HCT116 (cell line): ENCODE measurements at regions not wholly inside any gene's neighbourhood (a gene's known extent, or its start where the extent isn't known, plus 50 kb on each side); places are given as distances from the start of the nearest gene placed in this dataset.

Experiments used
- ATAC-seq: fragments of 200-7000 bp; cut with Tn5 transposase; 2 replicates; pipeline ENCODE4 v1.9.1; 2020; ENCODE audit warnings: mild to moderate bottlenecking, moderate library complexity
- BruUV-seq: library from RNA; stranded (reverse); fragments of 400-500 nt; replicated peaks from 2 replicates; lab custom pipeline; 2021; lab: Mats Ljungman, UMichigan
- CTCF ChIA-PET: fragments of 300-600 bp; sonication (Branson Sonifier 250); formaldehyde crosslinking; loops from one replicate; lab custom pipeline; 2021; ENCODE audit warnings: antibody characterized with exemption; lab: Charles Lee
- POLR2A ChIA-PET: fragments of 300-600, 350-600 bp; sonication (Branson Sonifier 250); formaldehyde crosslinking; loops from one replicate; lab custom pipeline; 2021; ENCODE audit warnings: antibody characterized with exemption; lab: Charles Lee
- RAD21 ChIA-PET, 2 experiments: fragments of 300-600 bp; sonication (Branson Sonifier 250); formaldehyde crosslinking; loops; one replicate each; lab custom pipeline; 2023; ENCODE audit warnings: low total read pairs in 2 of 2; ENCODE audit not compliant: uncharacterized antibody in 2 of 2, unreplicated experiment in 2 of 2, low non-redundant PET in 1 of 2; lab: Charles Lee
- DNase-seq: peaks from one replicate; pipeline ENCODE4 v3.0.0-alpha.2; 2010; ENCODE audit warnings: low read depth, low spot score
- H2AFZ ChIP-seq: fragments of 200-600 bp; shearing (Covaris generic), sonication (generic); 2 replicates; pipeline ENCODE4 v1.6.1; 2017; ENCODE audit warnings: low read depth, mixed run types, mixed read lengths, antibody characterized with exemption, low read length; ENCODE audit not compliant: poor library complexity, severe bottlenecking
- H3K27ac ChIP-seq: 2 replicates; pipeline ENCODE4 v1.5.1; 2012; ENCODE audit warnings: low read depth, low read length
- H3K27me3 ChIP-seq: fragments of 200-600 bp; sonication (generic); 2 replicates; pipeline ENCODE4 v1.6.1; 2016; ENCODE audit warnings: mixed run types, low read length, mixed read lengths; ENCODE audit not compliant: insufficient read depth
- H3K36me3 ChIP-seq, 2 experiments: fragments of 200-500 bp in 1 of 2; fragments of 200-600 bp in 1 of 2; sonication (Bioruptor generic) in 1 of 2; sonication (generic) in 1 of 2; 2 replicates each; pipeline versions ENCODE4 v1.5.1 to v1.6.1; 2014 to 2016; ENCODE audit warnings: low read length in 2 of 2, inconsistent platforms in 1 of 2, mixed read lengths in 1 of 2, mixed run types in 1 of 2; ENCODE audit not compliant: insufficient read depth in 2 of 2, control insufficient read depth in 1 of 2
- H3K4me1 ChIP-seq, 2 experiments: fragments of 200-600 bp in 1 of 2; sonication (generic) in 1 of 2; 2 replicates each; pipeline versions ENCODE4 v1.5.1 to v1.6.1; 2012 to 2017; ENCODE audit warnings: low read length in 2 of 2, inconsistent platforms in 1 of 2, mild to moderate bottlenecking in 1 of 2, mixed read lengths in 1 of 2, mixed run types in 1 of 2, moderate library complexity in 1 of 2; ENCODE audit not compliant: insufficient read depth in 2 of 2, control insufficient read depth in 1 of 2
- H3K4me2 ChIP-seq: fragments of 200-600 bp; sonication (generic); 2 replicates; pipeline ENCODE4 v1.6.1; 2017; ENCODE audit warnings: mixed run types, low read length, mixed read lengths
- H3K4me3 ChIP-seq, 2 experiments: fragments of 200-600 bp in 1 of 2; sonication (generic) in 1 of 2; replicated peaks in 1 of 2; 2 replicates each; pipeline ENCODE4 v1.5.1; 2011 to 2016; ENCODE audit warnings: low read length in 2 of 2, control low read depth in 1 of 2, low read depth in 1 of 2, mild to moderate bottlenecking in 1 of 2, mixed read lengths in 1 of 2, mixed run types in 1 of 2
- H3K79me2 ChIP-seq: fragments of 200-600 bp; sonication (generic); 2 replicates; pipeline ENCODE4 v1.6.1; 2017; ENCODE audit warnings: mild to moderate bottlenecking, mixed run types, low read length, moderate library complexity, mixed read lengths; ENCODE audit not compliant: insufficient read depth
- H3K9ac ChIP-seq: fragments of 200-600 bp; sonication (generic); 2 replicates; pipeline ENCODE4 v1.6.1; 2016; ENCODE audit warnings: low read length, mixed read lengths
- H3K9me2 ChIP-seq: fragments of 200-600 bp; sonication (generic), shearing (Covaris generic); 2 replicates; pipeline ENCODE4 v1.6.1; 2017; ENCODE audit warnings: mixed run types, mild to moderate bottlenecking, moderate library complexity; ENCODE audit not compliant: insufficient read depth
- H3K9me3 ChIP-seq, 2 experiments: fragments of 200-500 bp in 1 of 2; fragments of 200-600 bp in 1 of 2; sonication (Bioruptor generic) in 1 of 2; sonication (generic) in 1 of 2; 2 replicates each; pipeline ENCODE4 v1.6.1; 2014 to 2017; ENCODE audit warnings: low read length in 2 of 2, mixed read lengths in 2 of 2, inconsistent platforms in 1 of 2, low read depth in 1 of 2, mild to moderate bottlenecking in 1 of 2, mixed run types in 1 of 2, moderate library complexity in 1 of 2; ENCODE audit not compliant: control insufficient read depth in 1 of 2, insufficient read depth in 1 of 2
- H4K20me1 ChIP-seq: fragments of 200-600 bp; sonication (generic), shearing (Covaris generic); 2 replicates; pipeline ENCODE4 v1.6.1; 2017; ENCODE audit warnings: mixed run types, mild to moderate bottlenecking, moderate library complexity; ENCODE audit not compliant: insufficient read depth
- CEBPB ChIP-seq: IDR thresholded peaks from 2 replicates; pipeline ENCODE4 v1.6.1; 2012; ENCODE audit warnings: low read depth
- ELF1 ChIP-seq: IDR thresholded peaks from 2 replicates; pipeline ENCODE4 v1.6.1; 2012; ENCODE audit warnings: low read depth, borderline replicate concordance
- EZH2 ChIP-seq: fragments of 200-600 bp; sonication (generic); IDR thresholded peaks from 2 replicates; pipeline ENCODE4 v1.6.1; 2017; ENCODE audit warnings: antibody characterized with exemption, mixed run types
- EZH2phosphoT487 ChIP-seq: fragments of 200-600 bp; IDR thresholded peaks from 2 replicates; pipeline ENCODE4 v1.6.1; 2018; ENCODE audit warnings: antibody characterized with exemption, borderline replicate concordance
- FOSL1 ChIP-seq: IDR thresholded peaks from 2 replicates; pipeline ENCODE4 v1.6.1; 2012; ENCODE audit warnings: low read depth
- JUND ChIP-seq: IDR thresholded peaks from 2 replicates; pipeline ENCODE4 v1.6.1; 2012
- POLR2AphosphoS5 ChIP-seq: IDR thresholded peaks from 2 replicates; pipeline ENCODE4 v1.6.1; 2011; ENCODE audit warnings: mild to moderate bottlenecking, low read depth, low read length, moderate library complexity
- REST ChIP-seq: IDR thresholded peaks from 2 replicates; pipeline ENCODE4 v1.6.1; 2012; ENCODE audit warnings: low read depth
- SP1 ChIP-seq: IDR thresholded peaks from 2 replicates; pipeline ENCODE4 v1.6.1; 2012; ENCODE audit warnings: low read depth
- intact Hi-C: fragments of 100-400 bp; cut with micrococcal nuclease; formaldehyde crosslinking; loops from 2 replicates; pipeline ENCODE4 v1.10.0; 2022
- TF ChIP-seq, protein P1 (sequence below): IDR thresholded peaks from 2 replicates; pipeline ENCODE4 v1.6.1; 2012

- no peak overlapping the region for H3K27ac ChIP-seq
- H4K20me1 ChIP-seq = no peaks in the 10 kb centered on the region
- no peak overlapping the region for H3K9ac ChIP-seq
- no peaks in the 10 kb centered on the region for H3K79me2 ChIP-seq
- ATAC-seq = no peak
- no peaks in the 10 kb centered on the region for H3K9me3 ChIP-seq
- no peak for TF ChIP-seq EZH2
- no peak for TF ChIP-seq CEBPB
- TF ChIP-seq EZH2phosphoT487 = no peak
- no peak for TF ChIP-seq SP1
- no peak for TF ChIP-seq REST
- no peak for TF ChIP-seq FOSL1
- TF ChIP-seq ELF1 = no peak
- no peak for TF ChIP-seq JUND
- TF ChIP-seq, protein P1, sequence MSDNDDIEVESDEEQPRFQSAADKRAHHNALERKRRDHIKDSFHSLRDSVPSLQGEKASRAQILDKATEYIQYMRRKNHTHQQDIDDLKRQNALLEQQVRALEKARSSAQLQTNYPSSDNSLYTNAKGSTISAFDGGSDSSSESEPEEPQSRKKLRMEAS = no peak
- no peak for TF ChIP-seq POLR2AphosphoS5
- TF ChIP-seq, all 23 proteins: peak for 0
- H3K36me3 ChIP-seq = no peaks in the 10 kb centered on the region
- no peak for DNase-seq
- intact Hi-C loops = no loop called here
- no peak overlapping the region for H2AFZ ChIP-seq
- no TSS peak for BruUV-seq
- H3K4me2 ChIP-seq = no peak overlapping the region
- ChIA-PET CTCF (no interaction called here), POLR2A (no interaction called here), RAD21 (no interaction called here)
- no peak overlapping the region for H3K4me3 ChIP-seq
- no peaks in the 10 kb centered on the region for H3K9me2 ChIP-seq
- H3K4me1 ChIP-seq = no peaks in the 10 kb centered on the region
- H3K27me3 ChIP-seq = no peaks in the 10 kb centered on the region
Observed at GRCh38 chr1:216958569-216958968, 235.3 kb upstream of the ESRRG start.
